IMR-90 (cell line): ENCODE measurements at regions not wholly inside any gene's neighbourhood (a gene's known extent, or its start where the extent isn't known, plus 50 kb on each side); places are given as distances from the start of the nearest gene placed in this dataset.

Source experiments
- CEBPB ChIP-seq: IDR thresholded peaks from 2 replicates; pipeline ENCODE4 v1.6.1; 2012; ENCODE audit warnings: low read depth, low read length, improper control_type of control experiment
- CTCF ChIP-seq: conservative IDR thresholded peaks from 2 replicates; pipeline ENCODE4 v1.5.1; 2012; ENCODE audit warnings: mild to moderate bottlenecking, low read depth, low read length, improper control_type of control experiment
- MAFK ChIP-seq: IDR thresholded peaks from 2 replicates; pipeline ENCODE4 v1.6.1; 2012; ENCODE audit warnings: low read depth, low read length, improper control_type of control experiment
- POLR2A ChIP-seq: IDR thresholded peaks from 2 replicates; pipeline ENCODE4 v1.6.1; 2012; ENCODE audit warnings: mild to moderate bottlenecking, low read depth, low read length
- RAD21 ChIP-seq: IDR thresholded peaks from 2 replicates; pipeline ENCODE4 v1.6.1; 2012; ENCODE audit warnings: low read length, improper control_type of control experiment
- RFX5 ChIP-seq: IDR thresholded peaks from 2 replicates; pipeline ENCODE4 v1.8.0; 2012; ENCODE audit warnings: low read depth, mild to moderate bottlenecking, low read length, moderate library complexity
- SMC3 ChIP-seq: fragments of 150-350 bp; IDR thresholded peaks from 2 replicates; pipeline ENCODE4 v1.6.1; 2016; ENCODE audit warnings: low read depth, mild to moderate bottlenecking, antibody characterized with exemption, low read length, moderate library complexity
- USF2 ChIP-seq: fragments of 150-350 bp; IDR thresholded peaks from 2 replicates; pipeline ENCODE4 v1.6.1; 2017; ENCODE audit warnings: mild to moderate bottlenecking, antibody characterized with exemption, low read length, low read depth

GRCh38 chr21:22554690-22555316 is 1556.6 kb downstream of the NCAM2 start:
- TF ChIP-seq CTCF (no peak), USF2 (no peak), POLR2A (no peak), RFX5 (no peak), MAFK (no peak), RAD21 (no peak), CEBPB (no peak), SMC3 (no peak)
